ENCODE measurements at regions not wholly inside any gene's neighbourhood (a gene's known extent, or its start where the extent isn't known, plus 50 kb on each side); places are given as distances from the start of the nearest gene placed in this dataset.

DNA sequence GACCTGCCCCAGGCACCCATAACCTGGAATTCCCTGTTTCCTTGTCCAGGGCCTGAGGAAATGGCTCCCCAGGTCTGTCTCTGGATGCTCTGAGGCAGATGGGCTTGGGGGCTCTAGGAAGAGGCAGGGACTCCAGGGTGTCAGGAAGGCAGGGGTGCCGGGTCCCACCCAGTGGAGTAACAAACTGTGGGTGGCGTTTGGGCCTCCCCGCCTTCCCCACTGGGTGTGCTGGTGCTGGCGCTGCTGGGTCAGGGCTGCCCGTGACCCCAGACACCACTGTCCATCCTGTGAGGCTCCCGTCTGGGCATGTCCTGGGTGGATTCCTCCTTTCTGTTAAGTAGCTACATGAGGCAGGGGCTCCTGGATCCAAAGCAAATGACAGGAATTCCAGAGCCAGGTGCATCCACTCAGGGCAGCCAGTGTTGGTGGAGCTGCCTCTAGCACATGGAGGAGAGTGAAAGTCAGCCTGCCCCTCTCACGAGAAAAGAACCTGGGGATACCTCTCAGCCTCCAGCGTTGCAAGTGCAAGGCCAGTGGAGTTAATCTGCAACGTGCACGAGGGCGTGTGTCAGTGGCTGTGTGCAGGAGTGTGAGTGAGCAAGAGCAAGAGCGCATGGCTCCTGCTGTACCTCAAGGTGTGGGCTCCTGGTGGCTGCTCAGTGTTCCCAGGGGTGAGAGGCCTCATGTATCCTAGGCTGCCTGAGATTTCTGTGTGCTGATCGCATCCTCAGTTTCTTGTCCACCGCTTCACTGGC lies 403.1 kb downstream of the TMEM121 start:
- BruUV-seq (replicated peaks), result no TSS peak
- no peak overlapping the region for H3K27ac Mint-ChIP-seq (ENCODE audit: unreplicated experiment)
- H3K4me1 Mint-ChIP-seq (ENCODE audit: low read depth, unreplicated experiment), result no peaks in the 10 kb centered on the region
- no peaks in the 10 kb centered on the region for H3K36me3 Mint-ChIP-seq (ENCODE audit: insufficient read depth, unreplicated experiment)
- H3K9me3 ChIP-seq, result no peaks in the 10 kb centered on the region; the same call in 1 of the 2 replicates
- H3K4me1 ChIP-seq, result no peaks in the 10 kb centered on the region
- peaks cover 2% of the 10 kb centered on the region; the same call in 1 of the 2 replicates for H3K27me3 ChIP-seq (replicated peaks; ENCODE audit: control insufficient read depth, insufficient read depth, low read length)
- H3K36me3 ChIP-seq (ENCODE audit: control insufficient read depth, insufficient read depth, low read length), result no peaks in the 10 kb centered on the region
- H3K4me3 ChIP-seq (ENCODE audit: low read depth, low read length), result no peak overlapping the region
- no peaks in the 10 kb centered on the region for H3K9me3 Mint-ChIP-seq (ENCODE audit: unreplicated experiment)
- no peak for TF ChIP-seq CTCF (IDR thresholded peaks at IDR 0.05; ENCODE audit: insufficient read depth in 1 of 2, low read depth in 1 of 2, low read length in 1 of 2, severe bottlenecking in 1 of 2, unreplicated experiment in 1 of 2)
- ChIA-PET CTCF (no interaction called here), POLR2A (no interaction called here)
- intact Hi-C loops (cut with micrococcal nuclease; ENCODE audit: unreplicated experiment), result loop anchor here (5.0 kb wide), 1 partner anchor 247 kb away; no protein-coding TSS in a partner anchor
- H3K27me3 Mint-ChIP-seq (ENCODE audit: insufficient read depth, unreplicated experiment), result peaks cover 22% of the 10 kb centered on the region
- DNase-seq, result peak in 1 of 2 experiments; percentile 21
- H3K4me3 Mint-ChIP-seq (ENCODE audit: unreplicated experiment), result no peak overlapping the region

GRCh38 chr14:105930572-105930971 lies 404.2 kb downstream of the TMEM121 start:
- H3K9me3 ChIP-seq, result no peaks in the 10 kb centered on the region; the same call in 1 of the 2 replicates
- H3K4me1 ChIP-seq, result no peaks in the 10 kb centered on the region

More at GRCh38 chr14:105930572-105930971, 404.2 kb downstream of the TMEM121 start:
- peak in 1 of 2 experiments; percentile 16 for DNase-seq
- Mint-ChIP-seq H3K27ac (ENCODE audit: unreplicated experiment) (no peak overlapping the region), H3K4me1 (ENCODE audit: low read depth, unreplicated experiment) (no peaks in the 10 kb centered on the region), H3K36me3 (ENCODE audit: insufficient read depth, unreplicated experiment) (no peaks in the 10 kb centered on the region), H3K9me3 (ENCODE audit: unreplicated experiment) (no peaks in the 10 kb centered on the region), H3K27me3 (ENCODE audit: insufficient read depth, unreplicated experiment) (peaks cover 19% of the 10 kb centered on the region), H3K4me3 (ENCODE audit: unreplicated experiment) (no peak overlapping the region)
- H3K27me3 ChIP-seq (replicated peaks; ENCODE audit: control insufficient read depth, insufficient read depth, low read length), result peaks cover 2% of the 10 kb centered on the region; the same call in 1 of the 2 replicates
- ChIA-PET POLR2A (no interaction called here), CTCF (interaction anchor here (0.6 kb wide), 1 partner anchor 40 kb away, joined by 4 read pairs; no protein-coding TSS in a partner anchor)
- H3K4me3 ChIP-seq (ENCODE audit: low read depth, low read length), result no peak overlapping the region
- H3K36me3 ChIP-seq (ENCODE audit: control insufficient read depth, insufficient read depth, low read length), result no peaks in the 10 kb centered on the region
- intact Hi-C loops (cut with micrococcal nuclease; ENCODE audit: unreplicated experiment), result loop anchor here (5.0 kb wide), 1 partner anchor 248 kb away; no protein-coding TSS in a partner anchor
- TF ChIP-seq CTCF (IDR thresholded peaks at IDR 0.05; ENCODE audit: insufficient read depth in 1 of 2, low read depth in 1 of 2, low read length in 1 of 2, severe bottlenecking in 1 of 2, unreplicated experiment in 1 of 2), result no peak
- no TSS peak for BruUV-seq (replicated peaks)
